ENCODE measurements at regions not wholly inside any gene's neighbourhood (a gene's known extent, or its start where the extent isn't known, plus 50 kb on each side); places are given as distances from the start of the nearest gene placed in this dataset.
"Not testable (repeated sequence)": the region's sequence is repeated elsewhere in the genome, so short reads cannot be mapped to it uniquely, and the experiment has no call there.

- DNase-seq: no peak
- in situ Hi-C loops (cut with MboI; ENCODE audit: low pct_unique_long_range_greater_than_20kb, low sequenced_read_pairs): loop anchor here (25.0 kb wide), 1 partner anchor 1049 kb away; no protein-coding TSS in a partner anchor
Observed at GRCh38 chr6:140436023-140436811, 1061.8 kb upstream of the CITED2 start.

GRCh38 chr6:140434761-140435160 is 1060.3 kb upstream of the CITED2 start:
- DNase-seq: no peak
- in situ Hi-C loops (cut with MboI; ENCODE audit: low pct_unique_long_range_greater_than_20kb, low sequenced_read_pairs): loop anchor here (25.0 kb wide), 1 partner anchor 1047 kb away; no protein-coding TSS in a partner anchor

- peak; percentile 10 for DNase-seq
- in situ Hi-C loops (cut with MboI; ENCODE audit: low pct_unique_long_range_greater_than_20kb, low sequenced_read_pairs): loop anchor here (25.0 kb wide), 1 partner anchor 1046 kb away; no protein-coding TSS in a partner anchor
Observed at GRCh38 chr6:140433072-140433471, 1058.6 kb upstream of the CITED2 start.

- DNase-seq: peak; percentile 14
- in situ Hi-C loops (cut with MboI; ENCODE audit: low pct_unique_long_range_greater_than_20kb, low sequenced_read_pairs): loop anchor here (25.0 kb wide), 1 partner anchor 1041 kb away; no protein-coding TSS in a partner anchor
Observed at GRCh38 chr6:140427842-140428241, 1053.4 kb upstream of the CITED2 start.

GRCh38 chr6:140414966-140415620 is 1040.6 kb upstream of the CITED2 start:
- in situ Hi-C loops (cut with MboI; ENCODE audit: low pct_unique_long_range_greater_than_20kb, low sequenced_read_pairs): no loop called here
- no peak for DNase-seq

- in situ Hi-C loops (cut with MboI; ENCODE audit: low pct_unique_long_range_greater_than_20kb, low sequenced_read_pairs): no loop called here
- no peak for DNase-seq
Observed at GRCh38 chr6:140403020-140403419, 1028.6 kb upstream of the CITED2 start.

GRCh38 chr6:140401761-140402160 is 1027.3 kb upstream of the CITED2 start:
- no peak for DNase-seq
- in situ Hi-C loops (cut with MboI; ENCODE audit: low pct_unique_long_range_greater_than_20kb, low sequenced_read_pairs): no loop called here

GRCh38 chr6:140398076-140398475 is 1023.6 kb upstream of the CITED2 start:
- in situ Hi-C loops (cut with MboI; ENCODE audit: low pct_unique_long_range_greater_than_20kb, low sequenced_read_pairs): no loop called here

GRCh38 chr6:140397106-140397505 is 1022.7 kb upstream of the CITED2 start:
- in situ Hi-C loops (cut with MboI; ENCODE audit: low pct_unique_long_range_greater_than_20kb, low sequenced_read_pairs): no loop called here
- no peak for DNase-seq

More at GRCh38 chr6:140398076-140398475, 1023.6 kb upstream of the CITED2 start:
- no peak for DNase-seq

GRCh38 chr6:140393665-140394540 is 1019.5 kb upstream of the CITED2 start:
- no peak for DNase-seq

GRCh38 chr6:140388815-140389214 is 1014.4 kb upstream of the CITED2 start:
- DNase-seq: no peak
- in situ Hi-C loops (cut with MboI; ENCODE audit: low pct_unique_long_range_greater_than_20kb, low sequenced_read_pairs): no loop called here

More at GRCh38 chr6:140393665-140394540, 1019.5 kb upstream of the CITED2 start:
- in situ Hi-C loops (cut with MboI; ENCODE audit: low pct_unique_long_range_greater_than_20kb, low sequenced_read_pairs): no loop called here

GRCh38 chr6:140388192-140388802 is 1013.8 kb upstream of the CITED2 start:
- in situ Hi-C loops (cut with MboI; ENCODE audit: low pct_unique_long_range_greater_than_20kb, low sequenced_read_pairs): no loop called here
- DNase-seq: peak; percentile 23

- no peak for DNase-seq
- in situ Hi-C loops (cut with MboI; ENCODE audit: low pct_unique_long_range_greater_than_20kb, low sequenced_read_pairs): no loop called here
Observed at GRCh38 chr6:140385679-140386078, 1011.2 kb upstream of the CITED2 start.

- DNase-seq: no peak
- in situ Hi-C loops (cut with MboI; ENCODE audit: low pct_unique_long_range_greater_than_20kb, low sequenced_read_pairs): no loop called here
Observed at GRCh38 chr6:140382355-140382754, 1007.9 kb upstream of the CITED2 start.

- in situ Hi-C loops (cut with MboI; ENCODE audit: low pct_unique_long_range_greater_than_20kb, low sequenced_read_pairs): no loop called here
- DNase-seq: no peak
Observed at GRCh38 chr6:140380427-140381218, 1006.2 kb upstream of the CITED2 start.

GRCh38 chr6:140379919-140380318 is 1005.5 kb upstream of the CITED2 start:
- in situ Hi-C loops (cut with MboI; ENCODE audit: low pct_unique_long_range_greater_than_20kb, low sequenced_read_pairs): no loop called here
- DNase-seq: no peak

- in situ Hi-C loops (cut with MboI; ENCODE audit: low pct_unique_long_range_greater_than_20kb, low sequenced_read_pairs): no loop called here
Observed at GRCh38 chr6:140376209-140376608, 1001.8 kb upstream of the CITED2 start.

GRCh38 chr6:140373728-140374127 is 999.3 kb upstream of the CITED2 start:
- DNase-seq; in situ Hi-C loops (cut with MboI; ENCODE audit: low pct_unique_long_range_greater_than_20kb, low sequenced_read_pairs): not testable (repeated sequence)

More at GRCh38 chr6:140376209-140376608, 1001.8 kb upstream of the CITED2 start:
- DNase-seq: no peak
